ENCODE measurements at regions not wholly inside any gene's neighbourhood (a gene's known extent, or its start where the extent isn't known, plus 50 kb on each side); places are given as distances from the start of the nearest gene placed in this dataset.

DNA sequence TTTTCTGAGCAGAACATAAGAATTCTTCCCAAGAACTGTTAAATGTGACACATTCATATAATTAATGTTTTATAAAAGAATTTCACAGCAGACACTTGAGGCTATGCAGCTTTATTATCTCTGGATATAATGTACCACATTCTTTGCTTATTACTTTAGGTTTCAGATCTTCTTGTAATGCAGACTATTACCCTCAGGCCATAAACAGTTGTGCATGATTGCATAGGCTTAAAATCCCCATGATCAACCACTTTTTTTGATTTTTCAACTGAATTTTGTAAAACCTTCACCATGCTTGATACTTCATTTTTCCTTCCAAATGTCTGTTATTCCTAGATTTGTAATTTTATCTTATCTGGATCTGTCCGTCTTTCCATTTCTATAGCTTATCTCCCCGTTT lies 1355.7 kb downstream of the BRINP3 start:
- TF ChIP-seq, protein P1, sequence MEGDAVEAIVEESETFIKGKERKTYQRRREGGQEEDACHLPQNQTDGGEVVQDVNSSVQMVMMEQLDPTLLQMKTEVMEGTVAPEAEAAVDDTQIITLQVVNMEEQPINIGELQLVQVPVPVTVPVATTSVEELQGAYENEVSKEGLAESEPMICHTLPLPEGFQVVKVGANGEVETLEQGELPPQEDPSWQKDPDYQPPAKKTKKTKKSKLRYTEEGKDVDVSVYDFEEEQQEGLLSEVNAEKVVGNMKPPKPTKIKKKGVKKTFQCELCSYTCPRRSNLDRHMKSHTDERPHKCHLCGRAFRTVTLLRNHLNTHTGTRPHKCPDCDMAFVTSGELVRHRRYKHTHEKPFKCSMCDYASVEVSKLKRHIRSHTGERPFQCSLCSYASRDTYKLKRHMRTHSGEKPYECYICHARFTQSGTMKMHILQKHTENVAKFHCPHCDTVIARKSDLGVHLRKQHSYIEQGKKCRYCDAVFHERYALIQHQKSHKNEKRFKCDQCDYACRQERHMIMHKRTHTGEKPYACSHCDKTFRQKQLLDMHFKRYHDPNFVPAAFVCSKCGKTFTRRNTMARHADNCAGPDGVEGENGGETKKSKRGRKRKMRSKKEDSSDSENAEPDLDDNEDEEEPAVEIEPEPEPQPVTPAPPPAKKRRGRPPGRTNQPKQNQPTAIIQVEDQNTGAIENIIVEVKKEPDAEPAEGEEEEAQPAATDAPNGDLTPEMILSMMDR (IDR thresholded peaks at IDR 0.05) = no peak
- no peak for TF ChIP-seq POLR2A (IDR thresholded peaks at IDR 0.05)
